GM12874 (cell line): ENCODE measurements at regions not wholly inside any gene's neighbourhood (a gene's known extent, or its start where the extent isn't known, plus 50 kb on each side); places are given as distances from the start of the nearest gene placed in this dataset.

Experiments
- CTCF ChIP-seq: IDR thresholded peaks from 2 replicates; pipeline ENCODE4 v1.5.1; 2011; ENCODE audit warnings: low read depth, mild to moderate bottlenecking, control low read depth, low read length, moderate library complexity; ENCODE audit not compliant: insufficient read depth

GRCh38 chr13:88701551-88701950 lies 1030.4 kb downstream of the SLITRK5 start:
- no peak for TF ChIP-seq CTCF

GRCh38 chr13:88704600-88705275 lies 1033.6 kb downstream of the SLITRK5 start:
- TF ChIP-seq CTCF, result no peak

GRCh38 chr13:88707646-88708045 lies 1036.5 kb downstream of the SLITRK5 start:
- TF ChIP-seq CTCF, result no peak

- no peak for TF ChIP-seq CTCF
Measured at GRCh38 chr13:88717946-88718345, 1046.8 kb downstream of the SLITRK5 start.

- no peak for TF ChIP-seq CTCF
Measured at GRCh38 chr13:88718781-88719180, 1047.6 kb downstream of the SLITRK5 start.

GRCh38 chr13:88726075-88726474 lies 1054.9 kb downstream of the SLITRK5 start:
- no peak for TF ChIP-seq CTCF

- no peak for TF ChIP-seq CTCF
Measured at GRCh38 chr13:88729605-88730004, 1058.4 kb downstream of the SLITRK5 start.
